Stimulated activated CD8-positive, alpha-beta memory T cell treated with anti-CD3 and anti-CD28 coated beads, Interleukin-15, amount 100 ng/mL, for 24 hours (primary cell): ENCODE measurements at regions not wholly inside any gene's neighbourhood (a gene's known extent, or its start where the extent isn't known, plus 50 kb on each side); places are given as distances from the start of the nearest gene placed in this dataset.

ENCODE experiments used
- DNase-seq: peaks from one replicate; pipeline ENCODE4 v3.0.0-alpha.2; 2020; ENCODE audit warnings: low read depth

DNA sequence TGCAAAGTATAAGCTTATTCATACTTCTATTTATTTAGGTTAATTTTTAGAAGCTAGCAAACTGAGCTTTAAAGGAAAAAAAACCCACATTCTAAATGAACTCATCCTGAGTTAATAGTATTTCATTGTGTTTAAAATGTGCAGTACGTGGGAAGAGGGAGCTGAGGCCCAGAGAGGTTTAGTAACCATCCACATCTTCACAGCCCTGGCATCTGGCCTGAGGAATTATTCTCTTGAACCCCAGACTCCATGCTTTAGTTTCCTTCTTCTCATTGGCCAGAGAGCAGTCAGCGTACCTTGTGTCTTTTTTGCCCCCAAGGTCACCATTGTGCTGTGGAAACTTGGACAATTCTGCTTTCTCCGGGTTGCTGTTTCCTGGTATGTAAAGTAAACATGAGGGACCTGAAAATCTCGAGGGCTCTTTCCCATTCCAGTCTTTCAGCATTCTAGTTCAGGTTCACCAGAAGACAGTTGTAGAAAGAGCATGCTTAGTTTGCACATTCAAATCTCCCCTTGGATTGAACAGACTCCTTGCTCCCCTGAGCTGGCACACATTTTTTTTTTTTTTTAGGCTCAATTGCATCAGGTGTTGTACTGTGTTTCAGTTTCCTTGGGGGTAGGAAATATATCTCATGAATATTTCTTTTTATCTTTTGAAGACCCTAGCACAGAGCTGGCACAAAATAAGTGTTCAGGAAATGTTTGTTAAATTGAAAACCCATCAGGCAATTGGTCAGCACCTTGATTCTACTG lies 81.4 kb downstream of the MYCN start:
- DNase-seq, result no peak

DNA sequence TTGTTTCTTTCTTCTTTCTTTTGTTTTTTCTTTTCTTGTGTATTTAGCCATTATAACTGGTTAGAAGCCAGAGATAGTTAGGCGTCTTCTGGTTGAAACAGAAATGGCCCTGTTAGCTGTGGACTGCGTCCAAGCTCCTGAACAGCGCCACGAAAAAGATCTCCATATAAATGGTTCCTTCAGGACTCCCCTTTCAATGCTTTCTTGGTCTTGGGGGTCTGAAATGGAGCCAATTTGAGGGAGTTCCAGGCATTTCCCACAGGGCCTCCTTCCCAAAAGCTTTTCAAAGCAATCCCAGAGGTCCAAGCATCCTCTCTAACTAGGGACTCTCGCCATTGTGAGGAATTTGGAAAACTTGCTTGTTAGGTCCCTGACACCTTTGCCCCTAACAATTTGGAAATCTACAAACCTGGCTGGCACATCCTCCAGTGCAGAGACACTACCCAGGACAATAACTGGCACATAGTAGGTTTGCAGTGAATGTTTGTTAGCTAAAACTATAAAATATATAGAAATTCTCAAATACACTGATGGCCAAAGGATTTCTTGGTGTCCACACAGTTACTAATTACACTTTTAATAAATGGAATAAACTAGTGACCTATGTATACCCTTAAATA lies 80.1 kb downstream of the MYCN start:
- no peak for DNase-seq

DNA sequence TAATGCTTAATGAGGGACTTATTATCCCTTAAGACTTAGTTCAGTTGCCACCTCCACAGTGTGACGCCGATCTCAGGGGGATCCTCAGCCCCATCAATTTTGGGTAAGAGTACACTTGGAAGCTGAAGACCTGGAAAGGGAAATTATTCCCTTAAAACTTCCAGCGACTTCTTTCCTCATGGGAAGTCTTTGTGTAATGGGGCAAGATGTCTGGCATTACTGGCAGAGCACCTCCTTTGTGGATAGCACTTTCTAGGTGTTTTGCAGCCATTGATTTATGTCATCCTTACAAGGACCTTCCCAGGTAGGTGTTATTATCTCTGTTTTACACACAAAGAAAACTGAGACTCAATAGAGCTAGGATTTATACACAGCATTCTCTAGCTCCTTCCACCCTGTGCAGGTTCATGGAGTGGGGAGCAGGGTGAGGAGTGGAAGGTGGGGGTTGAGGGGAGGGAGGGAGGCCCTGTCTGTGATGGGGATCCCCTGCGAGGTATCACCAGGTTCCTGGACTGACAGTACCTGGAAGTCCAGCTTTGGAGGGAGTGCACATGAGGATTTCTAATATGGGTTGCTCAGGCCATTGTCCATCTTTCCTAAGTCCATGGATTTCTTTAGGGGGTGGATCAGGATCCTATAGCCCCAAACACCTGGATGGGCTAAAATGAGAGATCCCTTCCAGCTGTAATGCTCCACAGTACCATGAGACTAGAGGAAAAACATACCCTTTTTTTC lies 79.4 kb downstream of the MYCN start:
- DNase-seq, result no peak

DNA sequence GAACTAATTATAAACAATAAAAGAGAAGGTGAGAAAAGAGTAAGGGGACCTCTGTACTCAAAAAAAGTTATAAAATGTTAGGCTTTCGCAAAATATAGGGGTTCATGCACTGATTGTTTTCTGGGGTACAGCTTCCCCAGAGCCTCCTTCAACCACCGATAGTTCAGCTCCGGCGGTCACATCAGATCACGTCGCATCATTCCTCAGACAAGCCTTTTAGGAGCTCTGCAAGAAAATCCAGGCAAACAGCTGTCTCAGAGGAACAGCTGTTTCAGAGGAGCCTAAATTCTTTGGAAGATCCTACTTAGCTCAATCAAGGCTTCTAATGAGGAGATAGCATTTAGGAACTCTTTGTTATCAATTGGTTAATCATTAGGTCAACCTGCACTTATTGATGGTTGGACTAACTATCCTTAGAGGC lies 78.7 kb downstream of the MYCN start:
- no peak for DNase-seq

DNA sequence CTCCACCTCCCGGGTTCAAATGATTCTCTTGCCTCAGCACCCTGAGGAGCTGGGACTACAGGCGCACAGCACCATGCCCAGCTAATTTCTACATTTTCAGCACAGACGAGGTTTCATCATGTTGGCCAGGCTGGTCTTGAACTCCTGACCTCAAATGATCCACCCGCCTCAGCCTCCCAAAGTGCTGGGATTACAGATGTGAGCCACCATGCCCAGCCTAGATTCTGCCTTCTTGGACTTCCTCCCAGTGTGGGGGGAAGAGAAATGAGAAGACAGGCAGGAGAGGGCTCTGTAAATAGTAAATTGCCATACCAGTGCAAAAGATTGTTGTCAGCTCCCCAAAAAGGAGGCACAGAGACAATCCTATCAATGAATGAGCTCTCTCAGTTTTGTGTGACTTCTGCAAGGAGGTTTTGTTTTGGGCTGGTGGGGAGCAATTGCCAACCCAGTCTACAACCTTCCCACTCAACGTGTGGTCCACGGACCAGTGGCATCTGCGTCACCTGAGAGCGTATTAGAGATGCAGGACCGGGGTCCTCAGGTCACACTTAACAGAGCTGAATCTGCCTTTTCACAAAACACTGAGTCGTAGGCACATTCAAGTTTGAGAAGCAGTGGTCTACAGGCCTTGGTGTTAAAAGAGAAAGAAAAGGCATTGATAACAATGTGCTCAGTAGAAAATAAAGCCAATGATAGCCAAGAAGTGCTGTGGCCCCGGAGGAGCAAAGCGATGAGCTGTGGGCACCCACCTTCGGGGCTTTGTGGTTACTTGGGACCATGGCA lies 78.1 kb downstream of the MYCN start:
- DNase-seq, result no peak

DNA sequence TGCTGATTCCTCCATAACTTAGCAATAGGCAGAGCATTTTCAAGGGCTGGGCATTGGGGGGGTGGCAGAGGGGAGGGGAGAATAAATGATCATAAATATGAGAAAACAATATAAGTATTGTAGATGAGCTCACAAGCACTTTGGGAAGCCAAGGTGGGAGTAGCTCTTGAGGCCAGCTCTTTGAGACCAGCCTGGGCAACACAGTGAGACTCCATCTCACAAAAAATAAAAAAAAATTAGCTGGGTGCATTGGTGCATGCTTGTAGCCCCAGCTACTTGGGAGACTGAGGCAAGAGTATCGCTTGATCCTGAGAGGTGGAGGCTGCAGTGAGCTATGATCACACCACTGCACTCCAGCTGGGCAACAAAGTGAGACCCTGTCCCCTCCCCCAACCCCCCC lies 75.9 kb downstream of the MYCN start:
- DNase-seq, result no peak

DNA sequence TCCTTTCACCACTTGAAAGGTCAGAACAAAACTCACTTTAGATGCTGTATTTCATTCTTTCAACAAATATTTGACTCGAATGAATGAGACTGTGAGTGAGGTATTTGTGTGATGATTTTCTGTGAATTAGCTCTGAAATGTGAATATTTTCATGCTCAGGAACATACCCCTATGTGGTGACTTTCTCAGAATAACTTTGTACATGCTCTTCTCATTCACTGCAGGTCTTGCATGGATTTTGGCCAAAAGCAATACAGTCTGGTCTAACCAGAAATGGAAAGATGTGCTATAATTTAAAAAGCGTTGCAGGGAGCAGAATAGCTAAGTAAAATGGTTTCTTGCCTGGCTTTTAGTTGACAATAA lies 75.5 kb downstream of the MYCN start:
- DNase-seq, result no peak

DNA sequence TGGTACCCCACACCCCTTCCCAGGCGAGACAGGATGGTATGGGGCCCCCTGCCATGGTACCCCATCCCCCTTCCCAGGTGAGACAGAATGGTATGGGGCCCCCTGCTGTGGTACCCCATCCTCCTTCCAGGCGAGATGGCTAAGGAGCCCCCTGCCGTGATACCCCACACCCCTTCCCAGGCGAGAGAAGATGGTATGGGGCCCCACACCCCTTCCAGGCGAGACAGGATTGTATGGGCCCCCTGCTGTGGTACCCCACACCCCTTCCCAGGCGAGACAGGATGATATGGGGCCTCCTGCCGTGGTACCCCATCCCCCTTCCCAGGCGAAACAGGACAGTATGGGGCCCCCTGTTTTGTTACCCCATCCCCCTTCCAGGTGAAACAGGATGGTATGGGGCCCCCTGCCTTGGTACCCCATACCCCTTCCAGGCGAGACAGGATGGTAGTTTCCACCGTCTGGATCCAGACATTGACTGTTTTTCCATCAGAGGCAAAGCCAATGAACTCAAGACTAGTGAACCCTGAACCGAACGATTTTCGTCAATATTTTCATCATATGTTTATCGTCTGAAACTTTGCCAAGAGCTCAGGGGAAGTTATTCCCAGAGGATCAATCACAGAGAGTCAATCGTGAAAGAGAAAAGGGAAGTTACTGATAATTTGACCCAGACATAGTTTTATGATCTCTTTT lies 75.0 kb downstream of the MYCN start:
- DNase-seq, result no peak

DNA sequence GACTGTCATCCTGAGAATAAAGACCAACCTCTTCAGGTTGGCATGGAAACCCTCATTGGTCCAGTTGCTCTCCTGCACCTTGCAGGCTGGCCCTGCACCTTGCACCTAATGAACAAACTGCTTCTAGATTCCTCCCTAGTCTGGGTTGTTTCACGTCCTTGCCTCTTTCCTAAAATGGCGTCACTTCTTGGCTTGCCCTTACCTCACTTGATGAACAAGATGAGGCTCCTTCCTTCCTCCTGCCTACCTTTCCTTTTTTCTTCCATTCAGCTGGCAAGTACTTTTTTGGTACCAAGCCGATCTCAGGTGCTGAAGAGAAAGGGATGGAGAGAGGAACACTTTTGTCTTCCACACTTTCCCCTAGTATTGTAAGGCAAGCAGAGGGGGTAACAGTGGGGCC lies 74.5 kb downstream of the MYCN start:
- no peak for DNase-seq

DNA sequence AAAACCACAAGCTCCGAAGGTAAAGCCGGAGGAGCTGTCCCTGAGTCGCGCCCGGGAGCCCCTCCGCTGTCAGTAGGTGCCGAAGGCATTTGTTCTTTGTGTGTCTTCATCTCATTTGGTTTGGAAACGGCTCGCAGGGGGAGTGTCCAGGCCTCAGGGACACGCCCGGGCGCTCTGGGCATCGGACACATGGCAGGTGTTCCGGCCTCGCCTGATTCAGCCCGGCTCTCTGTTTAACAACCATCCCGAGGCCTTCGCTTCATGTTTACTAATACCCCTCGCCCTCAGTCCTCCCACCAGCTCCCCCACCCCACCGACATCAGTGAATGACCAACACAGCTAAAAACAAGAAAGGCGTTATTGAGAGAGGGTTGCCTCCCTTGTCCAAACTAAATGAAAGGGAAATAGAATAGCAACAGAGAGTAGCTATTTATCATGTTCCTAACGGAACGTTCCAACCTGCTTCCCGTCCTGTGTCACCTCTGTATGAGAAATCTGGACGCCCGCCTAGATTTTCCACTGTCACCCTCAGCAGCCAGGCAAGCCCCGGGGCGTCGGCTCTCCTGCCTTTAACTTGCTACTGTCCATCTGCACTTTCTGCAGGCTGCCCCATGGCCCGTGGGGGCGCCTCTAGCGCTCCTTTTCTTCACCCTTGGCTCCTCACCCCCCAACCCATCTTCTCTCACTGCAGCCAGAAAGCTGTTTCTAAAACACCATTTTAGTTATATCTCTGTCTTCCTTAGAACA lies 73.9 kb downstream of the MYCN start:
- no peak for DNase-seq

DNA sequence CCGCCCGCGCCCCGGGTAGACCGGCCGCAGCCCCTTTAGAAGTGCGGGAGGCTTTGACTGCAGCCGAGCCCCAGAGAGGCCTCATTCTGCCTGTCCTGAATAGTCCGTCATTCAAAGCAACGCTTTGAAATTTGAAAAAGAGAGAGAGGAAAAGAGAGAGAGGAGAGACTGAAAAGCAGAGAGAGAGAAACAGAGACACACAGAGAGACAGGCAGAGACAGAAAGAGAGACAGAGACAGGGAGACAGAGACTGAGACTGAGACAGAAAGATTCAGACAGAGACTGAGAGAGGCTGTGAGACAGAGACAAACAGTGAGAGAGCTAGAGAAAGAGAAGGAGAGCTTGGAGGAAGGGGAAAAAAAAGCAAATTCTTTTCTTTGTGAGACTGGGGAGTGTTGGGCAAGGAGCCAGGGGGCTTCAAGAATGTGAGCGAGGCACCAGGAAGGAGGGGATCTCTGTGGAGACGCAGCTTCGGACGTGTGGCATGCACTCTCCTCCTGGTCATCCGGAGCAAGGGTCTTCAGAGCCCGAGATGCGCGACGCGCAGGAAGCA lies 73.1 kb downstream of the MYCN start:
- DNase-seq, result no peak

DNA sequence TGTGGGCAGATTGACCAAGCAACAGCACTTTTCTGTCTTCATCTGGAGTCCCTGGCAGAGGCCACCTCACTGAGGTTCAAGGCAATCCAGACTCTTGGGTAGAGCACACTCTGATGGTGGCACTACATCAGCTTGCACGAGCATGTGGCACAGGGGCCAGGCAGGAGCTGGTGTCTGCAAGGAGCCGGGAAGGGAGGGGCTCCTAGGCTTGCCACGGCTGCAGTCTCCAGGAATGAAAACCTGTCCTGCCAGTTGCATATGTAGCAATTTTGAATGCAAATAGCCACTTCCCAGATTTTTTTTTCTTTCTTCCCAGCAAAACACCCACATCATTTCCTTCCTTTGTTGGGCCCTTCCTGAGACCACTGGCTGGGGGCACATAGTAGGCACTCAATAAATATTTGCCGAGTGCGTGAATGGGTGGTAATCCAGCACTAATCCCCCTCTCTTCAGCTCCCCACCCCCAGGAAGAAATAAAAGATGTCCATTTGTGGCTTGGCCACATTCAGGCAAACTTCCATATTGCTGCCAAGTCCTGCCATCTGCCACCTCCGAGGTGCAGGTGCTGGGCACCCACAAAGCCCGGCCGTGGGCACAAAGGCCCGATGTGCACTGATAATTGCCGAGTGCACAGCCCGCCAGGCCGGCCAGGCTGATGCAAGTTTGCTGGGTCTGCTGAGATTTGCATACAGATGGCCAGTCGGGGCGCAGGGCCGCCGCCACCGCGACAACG lies 72.4 kb downstream of the MYCN start:
- no peak for DNase-seq

DNA sequence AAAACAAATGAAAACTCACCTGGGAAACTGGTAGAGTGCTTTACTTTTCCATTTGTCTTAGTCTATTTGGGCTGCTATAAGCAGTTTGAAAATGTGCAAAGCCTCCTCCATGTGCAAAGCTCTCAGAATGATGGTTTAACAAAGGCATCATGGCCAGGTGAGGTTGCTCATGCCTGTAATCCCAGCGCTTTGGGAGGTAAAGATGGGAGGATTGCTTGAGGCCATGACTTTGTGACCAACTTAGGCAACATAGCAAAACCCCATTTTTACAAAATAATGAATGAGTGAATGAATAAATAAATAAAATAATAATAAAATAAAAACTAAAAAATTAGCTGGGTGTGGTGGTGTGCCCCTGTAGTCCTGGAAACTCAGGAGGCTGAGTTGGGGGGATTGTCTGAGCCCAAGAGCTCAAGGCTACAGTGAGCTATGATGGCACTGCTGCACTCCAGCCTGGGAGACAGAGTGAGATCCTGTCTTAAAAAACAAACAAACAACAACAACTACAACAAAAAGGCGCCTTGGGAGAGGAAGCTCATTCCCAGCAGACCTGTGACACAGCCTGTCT lies 71.8 kb downstream of the MYCN start:
- no peak for DNase-seq

DNA sequence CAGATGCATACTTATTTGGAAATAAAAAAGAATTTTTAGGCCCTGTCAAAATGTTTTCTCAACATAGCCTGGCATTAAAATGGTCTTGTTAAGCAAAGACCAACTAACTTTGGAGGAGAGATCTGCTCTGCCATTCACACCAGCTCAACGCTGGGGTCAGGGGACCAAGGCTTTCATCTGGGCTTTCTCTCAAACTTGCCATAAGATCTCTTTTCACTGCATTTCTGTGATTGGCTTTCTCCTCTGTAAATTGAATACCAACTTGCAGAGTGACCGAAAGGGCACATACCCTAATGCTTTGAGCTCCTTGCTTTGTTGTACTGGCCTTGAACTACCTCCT lies 71.2 kb downstream of the MYCN start:
- DNase-seq, result no peak

DNA sequence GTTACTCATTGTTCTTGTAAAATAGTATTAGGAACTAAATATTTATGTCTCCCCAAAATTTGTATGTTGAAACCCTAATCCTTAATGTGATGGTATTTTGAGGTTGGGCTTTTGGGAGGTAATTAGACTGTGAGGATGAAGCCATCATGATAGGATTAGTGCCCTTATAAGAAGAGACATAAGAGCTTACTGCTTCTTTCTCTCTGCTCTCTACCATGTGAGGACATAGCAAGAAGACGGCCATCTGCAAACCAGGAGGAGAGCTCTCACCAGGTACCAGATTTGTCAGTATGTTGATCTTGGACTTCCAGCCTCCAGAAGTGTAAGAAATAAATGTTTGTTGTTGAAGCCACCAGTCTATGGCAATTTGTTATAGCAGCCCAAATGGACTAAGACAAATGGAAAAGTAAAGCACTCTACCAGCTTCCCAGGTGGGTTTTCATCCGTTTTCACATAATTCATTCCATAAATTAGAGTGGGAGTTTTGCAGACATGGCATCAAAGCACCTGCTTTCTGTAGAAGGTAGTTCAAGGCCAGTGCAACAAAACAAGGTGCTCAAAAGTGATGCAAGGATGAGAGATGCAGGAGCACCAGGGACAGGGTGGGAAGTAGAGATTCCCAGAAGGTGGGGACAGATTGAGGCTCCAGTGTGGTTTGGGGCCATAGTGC lies 70.7 kb downstream of the MYCN start:
- no peak for DNase-seq

DNA sequence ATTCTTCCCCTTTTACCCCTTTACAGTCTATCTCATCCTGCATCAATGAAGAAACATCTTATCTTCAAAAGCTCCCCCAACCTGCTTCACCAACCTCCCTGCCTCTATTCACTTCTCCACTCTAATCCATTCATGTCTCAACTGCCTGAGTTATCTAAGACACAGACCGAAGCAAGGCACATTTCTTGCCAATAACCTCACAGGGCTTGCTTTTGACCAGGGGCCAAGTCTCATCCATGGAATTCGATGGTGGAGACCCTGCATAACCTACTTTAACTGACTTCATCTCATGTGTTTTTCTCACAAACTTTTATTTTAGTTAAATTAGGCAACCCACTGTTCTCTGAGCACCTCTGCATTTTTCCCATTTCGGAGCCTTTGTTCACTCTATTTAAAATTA lies 69.7 kb downstream of the MYCN start:
- no peak for DNase-seq

DNA sequence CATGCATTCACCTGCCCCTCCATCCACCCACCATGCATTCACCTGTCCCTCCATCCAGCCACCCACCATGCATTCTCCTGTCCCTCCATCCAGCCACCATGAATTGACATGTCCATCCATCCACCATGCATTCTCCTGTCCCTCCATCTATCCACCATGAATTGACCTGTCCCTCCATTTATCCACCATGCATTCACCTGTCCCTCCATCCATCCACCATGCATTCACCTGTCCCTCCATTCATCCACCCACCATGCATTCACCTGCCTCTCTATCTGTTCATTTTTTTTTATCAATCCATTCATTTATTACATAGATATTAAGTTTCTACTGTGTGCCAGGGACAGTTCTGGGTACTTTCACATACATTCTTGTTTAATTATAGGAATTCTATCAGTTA lies 69.2 kb downstream of the MYCN start:
- no peak for DNase-seq

DNA sequence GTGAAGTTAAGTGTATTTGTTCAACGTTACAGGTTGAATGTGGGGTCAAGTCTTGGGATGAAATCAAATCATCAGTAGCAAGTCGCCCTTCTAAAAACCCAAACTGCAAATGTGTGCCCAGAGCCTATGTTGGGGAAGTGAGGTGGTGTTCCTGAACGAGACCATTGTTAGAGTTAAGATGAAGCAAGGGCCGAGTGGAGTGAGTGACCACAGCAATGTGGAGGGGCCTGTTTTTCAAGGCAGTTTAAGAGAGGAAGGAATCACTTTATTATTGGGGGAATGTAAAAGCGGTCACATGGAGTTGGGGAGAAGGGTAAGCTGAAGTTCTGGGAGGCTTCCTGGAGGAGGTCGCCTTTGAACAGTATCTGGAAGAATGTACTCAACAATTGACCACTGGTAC lies 68.5 kb downstream of the MYCN start:
- DNase-seq, result no peak

DNA sequence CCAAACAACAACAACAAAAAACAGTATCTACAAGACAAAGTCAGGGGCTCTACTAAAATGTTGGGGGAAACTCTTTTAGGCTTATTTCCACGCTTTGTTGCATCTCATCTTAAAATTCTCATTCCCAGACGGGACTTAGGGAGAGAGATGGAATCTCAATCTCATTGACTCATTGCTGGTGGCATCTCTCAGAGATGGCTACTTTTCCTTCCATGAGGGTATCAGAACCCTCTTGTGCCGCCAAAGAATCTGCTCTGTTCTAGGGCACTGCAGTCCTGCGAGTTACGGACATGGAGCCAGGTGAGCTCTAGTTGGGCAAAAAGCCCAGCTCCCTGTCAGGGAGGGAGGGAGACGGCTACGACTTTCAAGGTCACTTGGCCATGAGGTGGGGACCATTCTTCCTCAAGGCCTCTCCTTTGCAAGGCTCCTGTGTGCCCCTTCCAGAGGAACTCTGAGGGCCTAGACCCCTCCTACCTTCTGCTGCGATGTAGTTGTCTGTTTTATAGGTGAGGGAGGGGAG lies 68.0 kb downstream of the MYCN start:
- DNase-seq, result no peak
